GM18508 (cell line): ENCODE measurements at regions not wholly inside any gene's neighbourhood (a gene's known extent, or its start where the extent isn't known, plus 50 kb on each side); places are given as distances from the start of the nearest gene placed in this dataset.
A peak's percentile ranks its signal among the peaks of the same experiment; 100 is the strongest.
"Not testable (repeated sequence)": the region's sequence is repeated elsewhere in the genome, so short reads cannot be mapped to it uniquely, and the experiment has no call there.

Experiments used
- ATAC-seq: cut with Tn5 transposase; IDR thresholded peaks from one replicate; pipeline ENCODE4 v1.9.1; 2021; ENCODE audit warnings: moderate number of reproducible peaks; ENCODE audit not compliant: insufficient read depth, unreplicated experiment

DNA sequence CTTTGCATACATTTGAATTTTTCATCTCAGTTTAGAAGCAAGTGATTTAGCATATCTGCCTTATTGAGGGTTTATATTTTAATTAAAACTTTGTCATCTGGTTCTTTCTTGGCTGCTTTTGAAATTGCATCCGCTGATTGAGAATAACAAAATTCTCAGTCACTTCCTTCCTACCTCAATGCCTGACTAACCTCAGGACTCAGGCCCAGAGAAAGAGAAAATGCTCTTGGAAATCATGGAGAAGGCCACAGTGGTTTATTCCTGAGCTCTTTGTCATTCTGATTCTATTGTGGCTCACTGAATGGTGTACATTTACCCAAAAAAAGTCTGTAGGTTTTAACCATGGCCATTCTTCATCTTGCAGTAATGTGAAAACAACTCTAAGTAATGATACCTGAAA lies 533.9 kb downstream of the TBL1XR1 start:
- ATAC-seq: no peak

DNA sequence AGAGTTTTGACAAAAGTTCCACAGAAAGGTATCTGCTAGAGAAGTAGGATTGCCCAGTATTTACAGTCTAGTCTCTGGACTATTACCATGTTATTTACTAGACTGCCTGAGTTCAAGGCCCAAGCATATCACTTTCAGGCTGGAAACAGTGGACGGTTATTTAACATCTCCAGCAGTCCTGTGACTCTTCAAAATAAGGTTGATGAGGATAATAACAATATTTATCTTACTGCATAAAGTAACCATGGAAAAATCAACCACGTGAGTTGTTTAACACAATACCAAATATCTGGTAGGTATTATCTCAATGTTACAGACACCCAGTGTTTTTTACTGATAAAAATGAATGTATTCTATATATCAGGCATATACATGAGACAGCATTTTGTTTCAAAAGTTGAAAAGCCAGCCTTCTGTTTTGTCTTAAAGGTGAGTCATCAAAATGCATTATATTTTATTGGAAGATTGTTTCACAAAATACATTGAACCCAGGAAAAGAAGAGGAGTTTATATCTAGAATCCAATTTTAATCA lies 535.8 kb downstream of the TBL1XR1 start:
- ATAC-seq: no peak

DNA sequence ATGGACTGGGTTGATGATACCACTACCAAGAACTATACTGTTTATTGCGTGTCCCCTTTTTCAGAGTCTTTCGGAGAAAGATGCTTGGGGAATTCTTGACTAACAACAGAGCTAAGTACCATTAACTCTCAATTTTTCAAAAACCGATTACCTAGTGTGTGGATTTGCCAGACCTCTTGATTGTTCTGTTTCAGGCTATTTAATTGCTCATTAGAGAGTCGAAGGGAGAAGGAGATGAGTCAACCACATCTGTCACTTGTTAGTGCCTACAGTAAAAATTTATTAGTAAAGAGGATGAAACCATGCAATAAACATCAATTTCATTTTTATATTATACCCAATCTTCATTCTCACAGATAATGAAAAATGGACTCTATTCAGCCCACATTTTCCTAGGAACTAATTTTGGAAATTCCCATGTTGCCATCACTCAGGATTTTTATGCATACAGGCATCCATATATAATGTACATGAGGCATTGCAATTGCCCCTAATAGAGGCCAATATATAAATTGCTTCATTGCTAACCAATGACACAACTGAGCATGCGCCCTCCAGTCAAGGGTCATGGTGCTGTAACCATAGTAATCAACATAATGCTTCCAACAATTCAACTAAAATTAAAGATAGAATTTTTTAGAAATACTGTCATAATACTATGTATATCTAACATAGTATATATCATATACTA lies 541.7 kb downstream of the TBL1XR1 start:
- ATAC-seq: no peak

DNA sequence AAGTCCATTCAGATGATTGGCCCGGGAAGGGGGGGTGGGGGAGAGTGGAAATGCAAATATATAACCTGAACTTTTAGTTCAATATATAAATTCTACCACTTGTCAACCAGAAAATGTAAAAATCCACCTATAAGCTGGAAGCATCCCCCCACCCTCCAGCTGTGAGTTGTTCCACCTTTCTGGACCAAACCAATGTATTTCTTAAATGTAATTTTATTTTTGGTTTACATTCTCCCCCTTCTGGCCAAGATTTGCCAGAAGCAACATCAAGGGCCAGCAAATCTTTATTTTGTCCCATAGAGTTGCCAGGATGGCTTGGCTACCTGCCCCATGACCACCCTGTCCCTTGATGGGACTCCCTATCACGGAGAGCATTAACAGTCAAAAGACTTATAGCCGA lies 545.7 kb downstream of the TBL1XR1 start:
- no peak for ATAC-seq

DNA sequence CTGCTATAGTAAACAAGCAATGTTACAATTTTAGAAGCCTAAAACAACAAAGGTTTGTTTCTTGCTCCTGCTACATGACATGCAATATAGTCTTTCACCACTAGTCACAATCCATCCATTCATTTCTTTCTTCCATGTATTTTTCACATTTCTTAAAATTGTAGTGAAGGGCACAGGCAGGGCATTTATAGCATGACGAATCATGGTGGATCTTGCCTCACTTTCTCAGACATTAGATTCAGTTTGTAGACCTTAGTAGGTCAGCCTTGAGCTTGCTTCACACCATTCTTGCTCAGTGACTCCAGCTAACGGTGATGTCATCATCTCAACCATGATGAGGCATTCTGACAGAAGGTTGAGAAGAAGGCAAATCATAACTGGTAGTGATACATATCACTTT lies 546.8 kb downstream of the TBL1XR1 start:
- ATAC-seq: no peak

DNA sequence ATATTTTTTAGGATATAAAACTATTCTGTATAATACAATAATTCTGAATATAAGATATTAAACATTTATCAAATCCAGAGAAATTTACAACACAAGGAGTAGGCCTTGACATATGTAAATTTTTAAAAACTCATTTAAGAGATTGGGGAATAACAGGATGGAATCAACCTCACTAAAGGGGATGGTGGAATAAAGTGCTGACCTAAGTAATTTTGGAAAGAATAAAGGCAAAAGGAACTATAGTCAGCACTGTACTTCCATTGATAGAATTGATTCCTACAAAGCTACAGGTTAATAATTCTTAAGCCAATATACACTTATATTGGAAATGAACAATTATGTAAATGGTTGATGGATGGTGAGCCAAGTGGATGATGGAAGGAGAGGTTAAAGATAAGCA lies 549.3 kb downstream of the TBL1XR1 start:
- ATAC-seq: no peak

DNA sequence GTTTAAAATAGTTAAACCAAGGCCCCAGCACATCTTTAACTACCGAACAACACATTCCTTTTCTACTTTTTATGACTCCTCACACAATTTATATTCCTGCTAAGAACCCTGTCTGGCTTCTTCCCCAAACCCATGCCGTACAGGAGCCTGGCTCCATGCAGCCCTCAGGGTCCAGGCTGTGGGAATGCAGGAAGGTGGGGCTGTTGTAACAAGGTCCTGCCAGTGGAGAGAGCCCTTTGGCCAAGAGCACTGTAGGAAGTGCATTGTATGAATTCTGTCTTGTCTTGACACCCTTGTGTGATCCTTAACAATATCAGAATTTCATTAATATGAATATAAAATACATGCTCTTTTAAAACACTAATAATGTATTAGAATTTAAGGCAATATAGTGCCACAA lies 563.8 kb downstream of the TBL1XR1 start:
- ATAC-seq: no peak

DNA sequence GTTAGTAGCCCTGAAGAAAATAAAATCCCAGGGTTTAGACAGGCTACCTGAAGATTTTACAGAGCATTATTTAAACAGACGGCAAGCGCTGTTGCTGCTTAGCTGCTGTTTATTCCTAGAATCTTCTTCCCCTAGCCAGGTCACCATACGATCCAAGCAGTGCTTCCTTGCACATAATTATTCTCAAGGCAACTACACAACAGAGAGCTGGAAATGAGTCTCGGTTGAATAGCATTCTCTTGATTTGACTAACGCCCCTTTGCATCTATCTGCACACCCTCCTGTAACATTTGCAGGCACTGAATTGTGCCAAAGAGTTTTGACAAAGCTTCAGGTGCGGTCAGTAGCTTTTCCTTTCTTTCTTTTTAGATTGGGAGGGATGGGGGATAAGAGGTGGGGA lies 564.4 kb downstream of the TBL1XR1 start:
- ATAC-seq: no peak

DNA sequence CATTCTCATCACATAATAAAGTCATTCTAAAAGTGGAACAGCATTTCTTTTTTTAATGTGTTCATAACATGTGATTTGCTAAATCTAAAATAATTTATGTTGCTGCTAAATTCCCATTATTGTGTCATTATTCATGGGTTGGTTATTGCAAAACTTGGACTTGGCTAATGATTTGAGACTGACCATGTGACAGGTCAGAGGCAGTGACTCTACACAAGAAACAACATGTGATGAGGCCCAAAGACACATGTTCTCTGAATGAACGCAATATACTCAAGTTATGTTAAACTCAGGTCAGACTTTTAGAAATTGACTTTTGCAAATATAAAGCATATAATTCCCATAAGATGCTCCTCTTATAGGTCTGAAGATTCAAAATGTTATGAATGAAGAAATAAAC lies 566.1 kb downstream of the TBL1XR1 start:
- ATAC-seq: no peak

DNA sequence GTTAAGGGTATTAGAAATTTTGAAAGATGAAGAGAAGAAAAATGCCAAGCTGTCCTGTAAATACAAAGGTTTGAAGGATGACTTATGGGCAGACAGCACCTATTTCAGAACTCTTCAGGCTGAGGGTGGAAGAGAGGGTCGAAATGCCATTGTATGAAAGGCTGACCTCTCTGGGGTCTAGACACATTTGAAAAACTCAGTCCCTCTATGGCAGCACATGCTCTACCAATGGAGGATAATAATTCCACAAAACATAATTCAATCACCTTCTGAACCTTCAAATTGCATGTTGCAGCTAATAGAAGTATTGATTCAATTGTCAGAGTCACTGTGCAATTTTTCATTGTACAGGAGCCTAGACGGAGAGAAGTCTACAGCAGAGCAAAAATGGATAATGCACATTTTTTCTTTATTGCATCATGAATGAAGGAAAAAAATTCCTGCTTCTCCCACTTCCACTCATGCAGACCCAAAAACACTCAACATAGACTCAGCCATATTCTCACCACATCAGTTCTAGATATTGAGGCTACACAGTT lies 569.1 kb downstream of the TBL1XR1 start:
- ATAC-seq: no peak

DNA sequence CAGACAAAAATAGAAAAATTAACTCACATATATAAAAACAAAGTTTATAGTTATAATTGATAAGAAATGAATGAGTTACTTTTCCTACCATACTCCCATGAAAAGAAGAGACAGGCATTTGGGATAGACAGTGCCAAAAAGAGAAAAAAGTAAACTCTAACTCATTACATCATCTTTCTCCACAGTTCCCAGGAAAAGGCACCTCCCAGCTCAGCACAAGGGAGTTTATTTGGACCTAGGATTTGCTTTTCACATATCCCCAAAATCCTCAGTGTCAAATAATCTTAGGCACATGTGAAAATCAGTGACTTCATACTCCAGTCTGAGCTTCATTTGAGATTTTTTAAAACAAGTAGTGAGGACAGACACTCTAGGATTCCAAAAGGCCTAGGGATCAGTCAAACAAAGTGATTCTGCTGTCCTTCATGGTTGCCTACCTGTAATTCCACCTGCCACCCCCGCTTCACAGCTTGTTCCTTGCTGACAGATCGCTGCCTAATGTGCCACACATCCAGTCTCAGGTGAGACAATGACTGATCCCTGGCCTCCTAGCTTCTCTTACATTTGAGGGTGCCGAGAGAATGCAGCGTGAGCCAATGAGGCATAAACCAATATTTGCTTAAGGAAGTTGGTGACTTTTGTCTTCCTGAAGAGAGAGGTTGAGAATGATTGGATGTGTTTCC lies 573.7 kb downstream of the TBL1XR1 start:
- no peak for ATAC-seq

DNA sequence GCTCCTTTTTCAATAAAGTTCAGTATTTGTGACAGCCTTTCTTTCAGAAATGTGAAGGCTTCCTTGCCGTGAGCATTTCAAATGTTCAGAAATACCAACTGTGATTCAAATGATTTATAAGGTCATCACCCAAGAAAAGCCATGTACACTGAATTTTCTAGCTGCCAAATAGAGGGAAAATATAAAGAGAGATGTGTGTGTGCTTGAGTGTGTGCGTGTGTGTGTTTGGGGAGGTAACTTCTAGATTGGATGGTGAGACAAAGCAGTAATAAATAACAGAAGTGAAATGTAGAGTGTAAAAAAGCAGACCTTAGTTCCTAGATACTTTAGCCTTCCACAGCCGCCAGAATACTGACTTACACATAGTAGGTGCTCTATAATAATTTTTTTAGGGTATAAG lies 577.4 kb downstream of the TBL1XR1 start:
- no peak for ATAC-seq

DNA sequence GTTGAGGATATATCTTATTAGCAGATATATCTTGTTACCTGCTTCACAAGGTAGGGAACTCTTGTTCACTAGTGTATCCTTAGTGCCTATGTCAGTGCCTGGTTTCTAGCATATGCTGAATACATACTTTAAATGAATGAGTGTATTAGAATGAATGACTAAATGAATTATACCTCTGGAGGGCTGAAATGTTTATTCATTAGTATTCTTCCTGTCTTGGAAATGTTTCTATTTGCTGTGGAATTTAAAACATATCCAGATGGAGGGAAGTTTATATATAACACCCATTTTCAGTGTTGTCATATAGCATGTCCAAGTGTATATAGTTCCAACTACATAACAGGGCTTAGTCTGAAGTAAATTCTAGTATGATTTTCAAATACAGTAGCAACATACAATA lies 581.5 kb downstream of the TBL1XR1 start:
- ATAC-seq: no peak

DNA sequence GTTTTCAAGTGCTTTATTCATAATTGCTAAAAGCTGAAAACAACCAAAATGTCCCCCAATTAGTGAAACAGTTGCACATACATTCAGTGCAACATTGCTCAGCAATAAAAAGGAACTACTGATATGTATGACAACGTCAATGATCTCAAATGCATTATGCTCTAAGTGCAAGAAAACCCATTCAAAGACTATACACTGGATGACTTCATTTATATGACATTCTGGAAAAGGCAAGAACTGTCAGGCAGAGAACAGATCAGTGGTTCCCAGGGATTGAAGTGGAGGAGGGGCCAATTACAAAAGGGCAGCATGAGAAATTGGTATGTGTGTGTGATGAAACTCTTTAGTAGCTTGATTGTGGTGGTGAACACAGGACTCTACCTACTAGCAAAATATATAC lies 585.6 kb downstream of the TBL1XR1 start:
- no peak for ATAC-seq

DNA sequence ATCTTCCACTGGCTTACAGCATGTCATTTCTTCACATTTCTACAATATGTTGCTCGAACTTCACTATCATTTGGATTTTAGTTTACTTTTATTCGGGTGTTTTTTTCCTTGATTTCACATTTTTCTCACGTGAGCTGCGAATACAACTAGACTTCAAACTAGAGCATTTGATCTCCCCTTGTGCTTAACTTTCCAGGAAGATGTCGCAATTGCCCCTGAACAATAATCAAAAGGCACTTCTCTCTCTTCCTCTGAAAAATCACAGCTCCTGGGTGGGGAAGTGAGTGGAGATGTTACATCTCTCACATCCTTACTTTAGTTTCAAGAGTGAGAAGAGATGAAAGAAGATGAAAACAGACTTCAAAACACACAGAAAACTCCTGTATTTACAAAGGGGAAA lies 587.9 kb downstream of the TBL1XR1 start:
- ATAC-seq: no peak

DNA sequence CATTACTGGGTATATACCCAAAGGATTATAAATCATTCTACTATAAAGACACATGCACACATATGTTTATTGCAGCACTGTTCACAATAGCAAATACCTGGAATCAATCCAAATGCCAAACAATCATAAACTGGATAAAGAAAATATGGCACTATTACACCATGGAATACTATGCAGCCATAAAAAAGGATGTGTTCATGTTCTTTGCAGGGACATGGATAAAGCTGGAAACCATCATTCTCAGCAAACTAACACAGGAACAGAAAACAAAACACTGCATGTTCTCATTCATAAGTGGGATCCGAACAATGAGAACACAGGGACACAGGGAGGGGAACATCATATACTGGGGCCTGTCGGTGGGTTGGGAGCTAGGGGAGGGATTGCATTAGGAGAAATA lies 591.7 kb downstream of the TBL1XR1 start:
- ATAC-seq: not testable (repeated sequence)

DNA sequence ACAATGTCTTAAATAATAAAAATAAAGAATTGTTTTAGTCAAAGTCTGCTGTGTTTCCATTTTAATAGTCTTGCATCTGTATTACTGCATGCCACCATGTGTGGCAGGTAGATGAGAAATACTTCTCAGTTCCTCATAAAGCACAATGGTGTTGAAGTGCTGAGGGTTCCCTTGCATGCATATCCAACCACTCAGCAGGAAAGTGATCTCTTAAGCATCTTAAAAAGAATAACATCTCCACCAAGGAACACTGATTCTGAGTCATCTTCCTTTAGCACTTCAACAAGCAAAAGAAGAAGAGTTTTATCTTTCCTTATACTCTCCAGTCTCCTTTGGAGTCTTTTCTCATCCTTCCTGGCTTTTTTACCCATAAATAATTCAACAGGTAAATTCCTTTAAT lies 602.0 kb downstream of the TBL1XR1 start:
- ATAC-seq: no peak

DNA sequence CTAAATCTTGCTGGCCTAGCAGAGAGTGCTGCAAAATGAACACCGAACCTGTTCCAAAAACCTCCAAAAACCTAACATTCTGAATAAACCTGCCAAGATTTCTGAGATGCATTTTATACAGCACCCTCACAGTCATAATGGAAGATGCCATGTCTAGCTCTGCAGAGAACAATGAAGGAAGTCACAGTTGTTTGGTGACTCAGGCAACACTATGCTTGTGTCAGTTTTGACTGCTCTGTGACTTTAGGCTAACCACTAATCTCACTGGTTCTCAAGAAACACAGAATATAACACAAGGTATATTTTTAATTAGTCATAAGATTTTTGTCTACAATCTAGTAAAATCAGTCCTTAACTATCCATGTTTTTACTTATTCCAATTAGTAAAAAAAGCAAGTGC lies 606.6 kb downstream of the TBL1XR1 start:
- ATAC-seq: no peak

DNA sequence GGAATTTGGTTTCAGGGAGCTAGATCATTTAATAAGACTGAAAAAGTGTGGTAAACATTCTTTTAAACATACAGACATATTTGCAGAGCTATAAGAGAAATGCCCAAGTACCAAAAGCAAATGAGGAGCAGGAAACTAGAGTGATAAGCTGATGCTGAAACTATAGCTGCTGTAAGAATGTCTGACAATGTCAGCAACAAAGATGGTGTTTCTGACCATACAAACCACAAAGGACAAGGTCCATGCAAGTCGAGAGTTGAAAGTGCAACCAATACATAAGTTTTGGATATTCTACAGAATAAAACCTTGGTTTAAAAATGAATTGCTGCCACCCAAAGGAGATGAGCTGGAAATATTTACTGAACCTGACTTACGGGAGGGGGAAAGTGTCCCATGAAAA lies 610.2 kb downstream of the TBL1XR1 start:
- ATAC-seq: peak; percentile 75

DNA sequence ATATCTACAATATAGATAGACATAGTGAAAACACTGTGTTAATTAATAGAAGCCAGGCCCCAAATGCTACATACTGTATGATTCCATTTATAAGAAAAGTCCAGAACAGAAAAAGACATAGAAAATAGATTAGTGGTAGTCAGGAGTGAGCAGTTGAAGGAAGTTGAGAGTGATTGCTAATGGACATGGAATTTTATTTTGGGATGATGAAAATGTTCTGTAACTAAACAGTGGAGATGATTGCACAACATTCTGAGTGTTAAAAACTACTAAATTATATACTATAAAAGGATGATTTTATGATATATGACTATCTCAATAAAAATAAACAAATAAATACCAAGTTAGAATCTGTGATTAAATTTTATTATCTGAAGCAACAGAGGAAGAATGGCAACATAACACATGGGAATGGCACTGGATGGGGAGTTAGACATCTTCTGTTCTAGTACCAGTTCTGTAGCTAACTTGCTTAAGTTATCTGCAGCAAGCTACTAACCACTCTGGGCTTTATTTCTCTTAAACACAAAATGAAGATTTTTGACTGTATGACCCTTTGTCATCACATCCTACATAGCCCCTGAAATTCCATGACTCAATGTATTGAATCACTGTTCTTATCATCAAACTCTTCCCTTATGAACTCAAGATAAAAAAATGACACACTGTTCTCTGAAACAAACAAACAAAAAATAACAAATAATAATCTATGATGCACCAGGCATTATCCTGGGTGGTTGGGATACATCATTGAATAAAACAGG lies 612.7 kb downstream of the TBL1XR1 start:
- no peak for ATAC-seq

DNA sequence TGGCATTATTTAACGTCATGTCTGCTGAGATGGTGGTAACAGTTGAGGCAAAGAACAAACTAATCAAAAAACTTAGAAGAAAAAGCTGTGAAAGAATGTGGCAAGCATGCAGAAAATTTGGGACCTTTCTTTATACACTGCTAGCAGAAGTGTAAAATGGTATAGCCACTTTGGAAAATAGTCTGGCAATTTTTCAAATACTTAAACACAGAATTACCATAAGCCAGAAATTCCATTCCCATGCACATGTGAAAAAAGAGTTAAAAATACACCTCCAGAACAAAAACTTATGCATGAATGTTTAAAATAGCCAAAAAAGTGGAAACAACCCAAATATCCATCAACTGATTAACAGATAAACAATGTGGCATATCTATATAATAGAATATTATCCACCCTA lies 613.3 kb downstream of the TBL1XR1 start:
- ATAC-seq: no peak
